ENCODE measurements at regions not wholly inside any gene's neighbourhood (a gene's known extent, or its start where the extent isn't known, plus 50 kb on each side); places are given as distances from the start of the nearest gene placed in this dataset.
"Not testable (repeated sequence)": the region's sequence is repeated elsewhere in the genome, so short reads cannot be mapped to it uniquely, and the experiment has no call there.

DNA sequence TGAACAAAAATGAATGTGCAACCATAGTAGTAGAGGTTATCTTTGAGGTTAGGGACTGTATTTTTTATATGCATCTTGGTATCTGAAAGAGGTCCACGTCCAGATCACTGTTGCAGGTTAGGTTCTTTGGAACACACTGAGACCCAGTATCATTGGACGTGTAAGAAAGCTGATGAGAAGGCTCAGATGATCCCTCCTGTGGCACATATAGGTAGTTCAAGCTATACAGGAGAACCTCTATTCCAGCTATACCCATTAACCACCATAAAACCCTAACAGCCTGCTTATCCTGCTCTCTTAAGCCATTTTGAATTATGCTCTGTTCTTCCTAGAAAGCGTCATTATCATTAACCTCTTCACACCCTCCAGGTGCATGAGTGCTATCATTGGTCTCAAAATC lies 930.7 kb upstream of the HS3ST1 start:
- TF ChIP-seq POLR2A (IDR thresholded peaks at IDR 0.05) (no peak), EP300 (IDR thresholded peaks at IDR 0.05) (no peak), CTCF (IDR thresholded peaks at IDR 0.05) (no peak), POLR2AphosphoS5 (IDR thresholded peaks at IDR 0.05) (no peak)
- Histone ChIP-seq H3K27ac (no peak overlapping the region), H3K36me3 (no peaks in the 10 kb centered on the region), H3K9me3 (no peaks in the 10 kb centered on the region), H3K4me3 (no peak overlapping the region), H3K27me3 (no peaks in the 10 kb centered on the region), H3K4me1 (no peaks in the 10 kb centered on the region)
- WGBS, 2 donors: 59 to 63% methylated on average over 3 of the region's 3 CpGs
- DNase-seq: no peak
- intact Hi-C loops (cut with DNase I): no loop called here

- 92 to 96% methylated on average over 2 of the region's 2 CpGs for WGBS, 2 donors
These were observed 904.4 kb upstream of the HS3ST1 start for GRCh38 chr4:12333083-12333482.

DNA sequence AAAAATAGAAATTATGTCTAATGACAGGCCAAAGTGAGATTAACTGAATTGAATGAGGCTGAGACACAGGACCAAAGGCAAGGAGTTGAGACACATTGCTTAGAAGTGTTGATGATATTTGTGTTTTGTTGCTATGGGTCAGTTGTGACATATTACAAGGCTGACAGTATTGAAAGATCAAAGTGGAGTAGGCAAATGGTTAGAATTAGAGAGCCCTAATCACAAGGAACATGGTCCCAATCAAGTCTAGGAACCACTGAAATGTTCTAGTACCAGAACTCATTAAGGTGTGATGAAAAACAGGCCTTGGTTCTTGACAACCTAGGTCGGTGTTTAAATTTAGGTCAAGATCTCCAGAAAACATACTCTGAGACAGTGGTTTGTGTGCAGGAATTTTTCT lies 896.3 kb upstream of the HS3ST1 start:
- H3K27me3 ChIP-seq: no peaks in the 10 kb centered on the region
- no peaks in the 10 kb centered on the region for H3K36me3 ChIP-seq
- H3K4me3 ChIP-seq: no peak overlapping the region
- no peak for TF ChIP-seq POLR2A (IDR thresholded peaks at IDR 0.05)
- TF ChIP-seq CTCF (IDR thresholded peaks at IDR 0.05): no peak
- no peak for TF ChIP-seq POLR2AphosphoS5 (IDR thresholded peaks at IDR 0.05)
- no peak for TF ChIP-seq EP300 (IDR thresholded peaks at IDR 0.05)
- 76 to 87% methylated on average over 1 of the region's 1 CpG for WGBS, 2 donors
- H3K4me1 ChIP-seq: no peaks in the 10 kb centered on the region
- no peak for DNase-seq
- H3K27ac ChIP-seq: no peak overlapping the region
- H3K9me3 ChIP-seq: no peaks in the 10 kb centered on the region
- intact Hi-C loops (cut with DNase I): no loop called here

More at GRCh38 chr4:12333083-12333482, 904.4 kb upstream of the HS3ST1 start:
- H3K27me3 ChIP-seq; H3K4me3 ChIP-seq; DNase-seq; H3K36me3 ChIP-seq; H3K4me1 ChIP-seq; H3K9me3 ChIP-seq; intact Hi-C loops (cut with DNase I); H3K27ac ChIP-seq: not testable (repeated sequence)

DNA sequence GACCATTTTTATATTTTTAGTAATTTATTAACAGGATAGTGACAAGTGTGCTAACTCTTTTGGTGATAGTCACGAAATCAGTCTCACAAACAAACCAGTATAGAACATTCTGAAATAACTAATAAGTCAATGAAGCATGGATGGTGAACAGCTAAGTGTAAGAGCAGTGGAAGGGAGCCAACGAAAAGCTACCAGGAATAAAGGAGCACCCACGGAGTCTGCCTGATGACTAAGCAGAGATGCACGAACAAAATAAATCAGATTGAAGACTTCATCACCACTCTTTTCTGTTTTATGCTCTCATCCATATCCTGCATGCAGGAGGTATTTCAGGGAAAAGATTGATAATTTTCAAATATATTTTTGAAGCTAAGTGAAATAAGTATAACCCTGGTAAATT lies 891.1 kb upstream of the HS3ST1 start:
- Histone ChIP-seq H3K4me1 (no peaks in the 10 kb centered on the region), H3K27me3 (no peaks in the 10 kb centered on the region), H3K36me3 (no peaks in the 10 kb centered on the region), H3K27ac (no peak overlapping the region), H3K4me3 (no peak overlapping the region), H3K9me3 (no peaks in the 10 kb centered on the region)
- WGBS, 2 donors: 59 to 76% methylated on average over 4 of the region's 4 CpGs
- TF ChIP-seq POLR2AphosphoS5 (IDR thresholded peaks at IDR 0.05): no peak
- no peak for TF ChIP-seq EP300 (IDR thresholded peaks at IDR 0.05)
- no peak for TF ChIP-seq POLR2A (IDR thresholded peaks at IDR 0.05)
- no peak for TF ChIP-seq CTCF (IDR thresholded peaks at IDR 0.05)
- intact Hi-C loops (cut with DNase I): no loop called here
- DNase-seq: no peak

DNA sequence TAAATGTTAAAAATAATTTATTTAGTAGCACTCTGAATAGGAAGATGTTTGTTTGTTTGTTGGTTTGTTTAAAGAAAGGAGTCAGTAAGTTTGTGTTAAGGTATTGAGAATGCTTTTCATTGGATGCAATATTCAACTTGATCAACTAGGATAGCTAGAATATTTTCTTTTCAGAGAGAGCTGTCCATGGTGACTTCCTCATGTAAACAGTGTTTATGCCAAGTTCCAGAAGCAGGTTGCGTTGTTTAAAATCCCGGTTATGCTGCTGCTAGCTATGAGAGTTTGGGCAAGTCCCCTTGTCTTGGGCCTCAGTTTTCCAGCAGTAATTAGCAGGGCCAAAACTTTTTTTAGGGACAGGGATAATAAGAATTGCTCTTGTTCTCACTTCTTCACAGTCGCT lies 876.2 kb upstream of the HS3ST1 start:
- WGBS, 2 donors: 80 to 89% methylated on average over 3 of the region's 3 CpGs
- Histone ChIP-seq H3K9me3 (no peaks in the 10 kb centered on the region), H3K4me1 (no peaks in the 10 kb centered on the region), H3K4me3 (no peak overlapping the region), H3K36me3 (no peaks in the 10 kb centered on the region), H3K27ac (no peak overlapping the region), H3K27me3 (no peaks in the 10 kb centered on the region)
- DNase-seq: no peak
- intact Hi-C loops (cut with DNase I): no loop called here
- TF ChIP-seq POLR2AphosphoS5 (IDR thresholded peaks at IDR 0.05) (no peak), CTCF (IDR thresholded peaks at IDR 0.05) (no peak), EP300 (IDR thresholded peaks at IDR 0.05) (no peak), POLR2A (IDR thresholded peaks at IDR 0.05) (no peak)

Measured in sigmoid colon (tissue), 6 donors.